Right lobe of liver (tissue), 4 donors: ENCODE measurements at regions not wholly inside any gene's neighbourhood (a gene's known extent, or its start where the extent isn't known, plus 50 kb on each side); places are given as distances from the start of the nearest gene placed in this dataset.

Source experiments
- CTCF ChIP-seq, 4 donors: fragments of 200-600 bp in 3 of 4; fragments of 450-650 bp in 1 of 4; IDR thresholded peaks; one replicate each; pipeline versions ENCODE4 v1.5.1 to v1.8.0; 2016 to 2022; ENCODE audit warnings: antibody characterized with exemption in 4 of 4, mild to moderate bottlenecking in 2 of 4
- POLR2A ChIP-seq: fragments of 450-650 bp; IDR thresholded peaks from one replicate; pipeline ENCODE4 v1.6.1; 2017; ENCODE audit warnings: antibody characterized with exemption, mild to moderate bottlenecking
- donor health status: DM: no; HTN: no; CAD: no.
- donor health status: DM: no; HTN: no; CAD: no.
- donor health status: DM: no; HTN: yes; CAD: no.

DNA sequence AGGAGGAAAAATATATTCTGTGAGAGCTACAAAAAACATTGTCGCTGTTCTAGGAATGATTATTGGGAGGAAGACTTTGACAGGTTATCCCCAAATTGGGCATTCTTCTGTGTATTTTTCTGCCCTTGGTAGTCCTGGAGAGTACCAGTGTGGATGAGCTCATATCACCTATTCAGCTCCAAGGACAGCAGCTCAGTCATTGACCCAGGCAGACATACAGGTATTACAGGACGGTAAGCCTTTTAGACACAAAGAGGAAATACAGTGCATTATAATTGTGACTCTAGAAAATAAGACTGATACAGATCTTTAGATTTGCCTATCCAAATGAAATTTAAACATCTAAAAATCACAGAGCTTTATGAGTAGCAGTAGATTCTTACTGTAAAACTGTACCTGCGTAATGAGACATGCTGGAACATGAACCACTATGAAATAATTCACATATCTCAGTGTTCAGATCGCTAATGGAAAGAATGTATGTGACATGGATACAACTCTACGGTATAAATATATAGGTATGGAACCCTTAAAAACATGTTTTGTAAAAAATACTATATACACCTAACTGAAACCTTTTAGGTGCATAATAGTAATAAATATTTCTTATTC lies 56.0 kb downstream of the PLK2 start:
- TF ChIP-seq CTCF (IDR thresholded peaks at IDR 0.05): no peak
- TF ChIP-seq POLR2A: no peak
